Osteocyte (in vitro differentiated cells): ENCODE measurements at regions not wholly inside any gene's neighbourhood (a gene's known extent, or its start where the extent isn't known, plus 50 kb on each side); places are given as distances from the start of the nearest gene placed in this dataset.

Experiments used
- DNase-seq: peaks from one replicate; pipeline ENCODE4 v3.0.0; 2021; ENCODE audit warnings: mixed read lengths; ENCODE audit not compliant: unreplicated experiment; ENCODE audit errors: extremely low spot score
- H3K27ac Mint-ChIP-seq: one replicate; pipeline ENCODE4 v1.8.0; 2021; ENCODE audit warnings: mild to moderate bottlenecking, mixed read lengths; ENCODE audit not compliant: unreplicated experiment
- H3K27me3 Mint-ChIP-seq: one replicate; pipeline ENCODE4 v1.8.0; 2021; ENCODE audit warnings: mixed read lengths; ENCODE audit not compliant: unreplicated experiment
- H3K36me3 Mint-ChIP-seq: one replicate; pipeline ENCODE4 v1.8.0; 2021; ENCODE audit warnings: mixed read lengths; ENCODE audit not compliant: unreplicated experiment
- H3K4me1 Mint-ChIP-seq: one replicate; pipeline ENCODE4 v1.8.0; 2021; ENCODE audit warnings: mixed read lengths; ENCODE audit not compliant: unreplicated experiment
- H3K4me3 Mint-ChIP-seq: one replicate; pipeline ENCODE4 v1.8.0; 2021; ENCODE audit warnings: mild to moderate bottlenecking, moderate library complexity, mixed read lengths; ENCODE audit not compliant: unreplicated experiment
- H3K9me3 Mint-ChIP-seq: one replicate; pipeline ENCODE4 v1.8.0; 2021; ENCODE audit warnings: mixed read lengths; ENCODE audit not compliant: unreplicated experiment
- TF ChIP-seq, protein P1 (sequence below): fragments of 200-600 bp; sonication (generic); IDR thresholded peaks from 2 replicates; pipeline ENCODE4 v1.5.0; 2021; ENCODE audit warnings: antibody characterized with exemption, mild to moderate bottlenecking, moderate library complexity

DNA sequence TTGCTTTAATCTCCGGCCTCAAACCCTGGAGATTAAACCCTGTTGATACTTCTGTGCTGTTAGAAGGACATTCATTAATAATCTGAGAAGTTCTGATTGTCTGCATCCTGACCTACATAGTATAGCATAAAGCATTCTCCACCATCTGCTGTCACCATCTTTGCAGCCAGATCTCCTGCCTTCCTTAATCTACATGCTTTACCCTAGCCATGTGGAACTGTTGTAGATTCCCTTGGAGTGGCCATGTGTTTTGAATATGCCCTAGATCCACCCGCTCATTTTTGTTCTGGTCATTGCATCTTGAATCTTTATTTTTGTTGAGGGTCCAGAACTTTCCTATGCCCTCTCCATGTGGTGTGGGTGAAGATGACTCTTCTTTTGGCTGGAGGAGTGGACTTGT is 110.3 kb downstream of the OXSM start:
- Mint-ChIP-seq H3K4me1 (no peaks in the 10 kb centered on the region), H3K27ac (no peak overlapping the region), H3K9me3 (peaks cover 3% of the 10 kb centered on the region), H3K36me3 (no peaks in the 10 kb centered on the region), H3K4me3 (no peak overlapping the region), H3K27me3 (peaks cover 19% of the 10 kb centered on the region)
- DNase-seq = no peak
- TF ChIP-seq, protein P1, sequence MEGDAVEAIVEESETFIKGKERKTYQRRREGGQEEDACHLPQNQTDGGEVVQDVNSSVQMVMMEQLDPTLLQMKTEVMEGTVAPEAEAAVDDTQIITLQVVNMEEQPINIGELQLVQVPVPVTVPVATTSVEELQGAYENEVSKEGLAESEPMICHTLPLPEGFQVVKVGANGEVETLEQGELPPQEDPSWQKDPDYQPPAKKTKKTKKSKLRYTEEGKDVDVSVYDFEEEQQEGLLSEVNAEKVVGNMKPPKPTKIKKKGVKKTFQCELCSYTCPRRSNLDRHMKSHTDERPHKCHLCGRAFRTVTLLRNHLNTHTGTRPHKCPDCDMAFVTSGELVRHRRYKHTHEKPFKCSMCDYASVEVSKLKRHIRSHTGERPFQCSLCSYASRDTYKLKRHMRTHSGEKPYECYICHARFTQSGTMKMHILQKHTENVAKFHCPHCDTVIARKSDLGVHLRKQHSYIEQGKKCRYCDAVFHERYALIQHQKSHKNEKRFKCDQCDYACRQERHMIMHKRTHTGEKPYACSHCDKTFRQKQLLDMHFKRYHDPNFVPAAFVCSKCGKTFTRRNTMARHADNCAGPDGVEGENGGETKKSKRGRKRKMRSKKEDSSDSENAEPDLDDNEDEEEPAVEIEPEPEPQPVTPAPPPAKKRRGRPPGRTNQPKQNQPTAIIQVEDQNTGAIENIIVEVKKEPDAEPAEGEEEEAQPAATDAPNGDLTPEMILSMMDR = no peak

DNA sequence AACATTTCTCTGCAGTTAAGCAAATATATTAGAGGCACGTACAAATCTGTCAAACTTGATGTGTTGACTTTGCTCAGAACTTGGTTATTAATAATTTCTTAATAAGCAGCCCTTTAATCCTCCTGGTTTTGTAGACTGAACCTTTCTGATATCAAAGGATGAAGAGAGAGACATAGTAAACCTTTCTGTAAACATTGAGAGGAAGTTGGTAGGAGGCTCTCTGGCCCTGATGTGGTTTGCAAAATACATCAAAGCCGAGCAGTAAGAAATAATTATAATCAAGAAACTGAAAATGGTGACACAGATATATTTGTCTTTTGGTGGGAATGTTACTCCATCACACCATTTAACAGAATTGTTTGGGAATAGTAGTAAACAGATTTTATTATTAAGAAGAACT is 111.9 kb downstream of the OXSM start:
- no peak overlapping the region for H3K4me3 Mint-ChIP-seq
- H3K27me3 Mint-ChIP-seq = peaks cover 27% of the 10 kb centered on the region
- no peaks in the 10 kb centered on the region for H3K4me1 Mint-ChIP-seq
- H3K9me3 Mint-ChIP-seq = peaks cover 3% of the 10 kb centered on the region
- no peaks in the 10 kb centered on the region for H3K36me3 Mint-ChIP-seq
- H3K27ac Mint-ChIP-seq = no peak overlapping the region
- DNase-seq = no peak
- TF ChIP-seq, protein P1 = no peak

DNA sequence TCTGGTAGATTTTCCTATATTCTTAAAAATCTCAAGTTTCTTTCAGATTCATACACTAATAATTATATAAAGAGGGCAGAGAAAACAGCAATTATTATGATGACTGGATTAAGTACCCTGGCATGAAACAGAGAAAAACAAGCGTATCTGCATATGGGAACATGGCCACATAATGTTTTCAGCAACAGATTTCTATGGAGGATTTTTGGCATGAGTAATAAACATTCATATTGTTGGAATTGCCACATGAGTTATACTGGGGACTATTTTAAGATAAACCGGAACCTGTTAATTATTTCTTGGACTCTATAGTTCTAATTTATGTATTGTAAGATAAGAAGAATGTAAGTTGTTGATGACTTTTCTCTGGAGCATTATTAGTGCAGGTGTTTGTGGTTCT is 112.7 kb downstream of the OXSM start:
- TF ChIP-seq, protein P1 = no peak
- Mint-ChIP-seq H3K36me3 (no peaks in the 10 kb centered on the region), H3K9me3 (peaks cover 3% of the 10 kb centered on the region), H3K4me3 (no peak overlapping the region), H3K27ac (no peak overlapping the region), H3K27me3 (peaks cover 30% of the 10 kb centered on the region), H3K4me1 (no peaks in the 10 kb centered on the region)
- no peak for DNase-seq

DNA sequence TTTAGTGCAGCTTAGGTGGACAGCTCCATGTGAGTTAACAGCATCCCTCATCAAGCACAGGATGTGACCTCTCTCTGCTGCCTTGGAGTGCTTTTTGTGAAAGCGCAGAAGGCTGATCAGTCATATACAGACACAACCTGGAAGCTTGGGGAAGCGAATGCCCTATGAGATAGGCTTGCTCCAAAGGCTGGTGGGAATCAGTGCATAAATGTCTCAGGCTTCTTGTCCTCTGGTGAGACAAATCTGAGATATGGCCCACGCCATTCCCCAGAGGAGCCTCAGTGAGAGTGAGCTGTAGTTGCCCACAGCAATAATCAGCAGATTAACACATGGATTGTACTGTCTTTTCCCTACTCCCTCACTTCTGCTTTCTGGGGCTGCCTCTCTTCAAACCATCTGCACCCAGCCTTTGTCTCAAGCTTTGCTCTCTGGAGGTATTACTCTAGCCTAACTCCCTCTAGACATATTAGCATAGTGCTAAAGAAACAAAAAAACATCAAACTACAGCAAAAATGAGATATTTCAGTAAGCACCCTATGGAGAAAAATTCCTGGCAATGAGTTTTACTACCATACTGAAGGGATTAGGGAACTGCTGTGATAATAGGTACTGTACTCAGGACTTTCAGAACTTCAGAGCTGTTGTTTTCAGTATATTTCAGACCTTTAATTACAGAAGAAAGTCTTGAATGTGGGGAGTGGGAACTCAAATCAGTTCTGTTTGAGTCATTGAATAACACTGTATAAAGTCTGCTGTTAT is 113.7 kb downstream of the OXSM start:
- Mint-ChIP-seq H3K4me3 (no peak overlapping the region), H3K36me3 (no peaks in the 10 kb centered on the region), H3K27ac (no peak overlapping the region), H3K9me3 (peaks cover 2% of the 10 kb centered on the region), H3K4me1 (no peaks in the 10 kb centered on the region), H3K27me3 (peaks cover 34% of the 10 kb centered on the region)
- no peak for DNase-seq
- TF ChIP-seq, protein P1 = no peak

DNA sequence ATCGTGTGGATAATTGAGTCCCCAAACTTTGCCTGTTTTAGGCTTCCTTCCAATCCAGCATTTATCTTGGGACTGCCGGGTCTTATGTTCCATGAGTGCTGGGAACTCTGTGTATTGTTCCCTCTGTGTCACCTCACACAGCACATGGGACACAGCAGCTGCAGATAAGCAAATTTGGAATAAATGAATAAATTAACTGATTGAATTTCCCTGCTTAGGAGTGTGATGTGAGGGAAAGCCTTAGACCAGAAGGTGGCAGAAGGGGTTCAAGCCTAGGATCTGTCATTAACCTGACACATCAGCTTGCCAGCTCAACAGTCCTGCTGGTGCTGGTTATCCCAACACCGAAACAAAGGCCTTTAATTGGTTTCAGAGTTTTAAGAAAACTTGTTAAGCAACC is 114.3 kb downstream of the OXSM start:
- Mint-ChIP-seq H3K4me1 (no peaks in the 10 kb centered on the region), H3K36me3 (no peaks in the 10 kb centered on the region), H3K4me3 (no peak overlapping the region), H3K9me3 (no peaks in the 10 kb centered on the region), H3K27me3 (peaks cover 35% of the 10 kb centered on the region), H3K27ac (no peak overlapping the region)
- TF ChIP-seq, protein P1 = no peak
- no peak for DNase-seq
